ENCODE measurements at regions not wholly inside any gene's neighbourhood (a gene's known extent, or its start where the extent isn't known, plus 50 kb on each side); places are given as distances from the start of the nearest gene placed in this dataset.

DNA sequence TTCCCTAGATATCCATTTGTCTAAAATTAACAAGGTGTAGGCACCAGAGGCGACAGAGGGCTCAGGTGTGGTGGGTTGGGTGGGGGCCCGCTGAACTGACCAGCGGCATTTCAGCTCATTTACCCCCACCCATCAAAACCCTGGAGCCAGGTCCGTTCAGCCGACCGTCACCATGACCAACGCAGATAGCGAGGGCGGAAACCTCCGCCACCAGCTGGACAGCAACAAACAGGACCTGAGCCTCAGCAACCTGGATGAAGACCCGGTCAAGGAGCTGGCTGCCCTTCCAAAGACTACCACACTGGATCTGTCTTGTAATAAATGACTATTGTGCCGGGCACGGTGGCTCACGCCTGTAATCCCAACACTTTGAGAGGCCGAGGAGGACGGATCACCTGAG lies 120.8 kb upstream of the LGSN start:
- TF ChIP-seq, protein P1, sequence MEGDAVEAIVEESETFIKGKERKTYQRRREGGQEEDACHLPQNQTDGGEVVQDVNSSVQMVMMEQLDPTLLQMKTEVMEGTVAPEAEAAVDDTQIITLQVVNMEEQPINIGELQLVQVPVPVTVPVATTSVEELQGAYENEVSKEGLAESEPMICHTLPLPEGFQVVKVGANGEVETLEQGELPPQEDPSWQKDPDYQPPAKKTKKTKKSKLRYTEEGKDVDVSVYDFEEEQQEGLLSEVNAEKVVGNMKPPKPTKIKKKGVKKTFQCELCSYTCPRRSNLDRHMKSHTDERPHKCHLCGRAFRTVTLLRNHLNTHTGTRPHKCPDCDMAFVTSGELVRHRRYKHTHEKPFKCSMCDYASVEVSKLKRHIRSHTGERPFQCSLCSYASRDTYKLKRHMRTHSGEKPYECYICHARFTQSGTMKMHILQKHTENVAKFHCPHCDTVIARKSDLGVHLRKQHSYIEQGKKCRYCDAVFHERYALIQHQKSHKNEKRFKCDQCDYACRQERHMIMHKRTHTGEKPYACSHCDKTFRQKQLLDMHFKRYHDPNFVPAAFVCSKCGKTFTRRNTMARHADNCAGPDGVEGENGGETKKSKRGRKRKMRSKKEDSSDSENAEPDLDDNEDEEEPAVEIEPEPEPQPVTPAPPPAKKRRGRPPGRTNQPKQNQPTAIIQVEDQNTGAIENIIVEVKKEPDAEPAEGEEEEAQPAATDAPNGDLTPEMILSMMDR (IDR thresholded peaks at IDR 0.05), result no peak
- no peak for TF ChIP-seq ZFX (IDR thresholded peaks at IDR 0.05; ENCODE audit: borderline replicate concordance)
